ENCODE measurements at regions not wholly inside any gene's neighbourhood (a gene's known extent, or its start where the extent isn't known, plus 50 kb on each side); places are given as distances from the start of the nearest gene placed in this dataset.

GRCh38 chr5:158007336-158007735 lies 148.4 kb upstream of the CLINT1 start:
- Mint-ChIP-seq H3K9me3 (no peaks in the 10 kb centered on the region), H3K27me3 (peaks cover 8% of the 10 kb centered on the region), H3K27ac (no peak overlapping the region), H3K4me3 (no peak overlapping the region), H3K36me3 (ENCODE audit: low read depth) (no peaks in the 10 kb centered on the region), H3K4me1 (ENCODE audit: low read depth) (no peaks in the 10 kb centered on the region)

- Mint-ChIP-seq H3K27ac (no peak overlapping the region), H3K27me3 (peaks cover 18% of the 10 kb centered on the region), H3K4me3 (no peak overlapping the region), H3K9me3 (no peaks in the 10 kb centered on the region), H3K36me3 (ENCODE audit: low read depth) (no peaks in the 10 kb centered on the region), H3K4me1 (ENCODE audit: low read depth) (peaks cover 2% of the 10 kb centered on the region)
These were observed 140.8 kb upstream of the CLINT1 start for GRCh38 chr5:157999696-158000095.

- H3K27me3 Mint-ChIP-seq: peaks cover 24% of the 10 kb centered on the region
- H3K9me3 Mint-ChIP-seq: no peaks in the 10 kb centered on the region
These were observed 139.1 kb upstream of the CLINT1 start for GRCh38 chr5:157997991-157998504.

DNA sequence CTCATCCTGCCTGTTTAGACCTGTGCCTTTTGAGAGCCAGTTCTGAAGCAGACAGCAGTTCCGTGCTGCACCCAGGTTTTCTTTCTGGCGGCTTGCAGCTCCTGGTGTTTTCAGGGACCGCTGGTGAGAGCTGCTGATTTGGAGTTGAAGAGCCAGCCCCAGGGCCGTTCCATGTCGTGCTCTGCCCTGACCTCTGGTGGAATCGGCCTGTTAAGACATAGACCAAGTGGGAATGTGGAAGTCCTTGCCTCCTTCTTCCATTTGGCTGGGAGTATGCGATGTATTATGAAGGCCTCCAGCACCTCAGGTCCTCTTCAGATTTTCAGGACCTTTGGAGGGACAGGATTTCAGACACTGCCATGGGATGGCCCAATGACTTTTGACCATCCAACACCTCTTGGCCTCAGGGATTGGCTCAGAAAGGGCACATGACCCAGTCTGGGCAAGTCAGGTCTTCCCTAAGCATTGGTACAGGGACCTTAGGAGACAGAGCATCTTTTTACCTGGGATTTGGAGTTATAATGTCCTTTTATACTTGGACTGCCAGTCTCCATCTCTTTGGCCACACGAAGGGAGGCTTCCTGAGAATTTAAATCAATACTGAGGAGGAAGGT lies 136.1 kb upstream of the CLINT1 start:
- H3K36me3 Mint-ChIP-seq (ENCODE audit: low read depth): no peaks in the 10 kb centered on the region
- no peak overlapping the region for H3K27ac Mint-ChIP-seq

More at GRCh38 chr5:157997991-157998504, 139.1 kb upstream of the CLINT1 start:
- Mint-ChIP-seq H3K36me3 (ENCODE audit: low read depth) (no peaks in the 10 kb centered on the region), H3K27ac (no peak overlapping the region), H3K4me1 (ENCODE audit: low read depth) (peaks cover 10% of the 10 kb centered on the region), H3K4me3 (no peak overlapping the region)

DNA sequence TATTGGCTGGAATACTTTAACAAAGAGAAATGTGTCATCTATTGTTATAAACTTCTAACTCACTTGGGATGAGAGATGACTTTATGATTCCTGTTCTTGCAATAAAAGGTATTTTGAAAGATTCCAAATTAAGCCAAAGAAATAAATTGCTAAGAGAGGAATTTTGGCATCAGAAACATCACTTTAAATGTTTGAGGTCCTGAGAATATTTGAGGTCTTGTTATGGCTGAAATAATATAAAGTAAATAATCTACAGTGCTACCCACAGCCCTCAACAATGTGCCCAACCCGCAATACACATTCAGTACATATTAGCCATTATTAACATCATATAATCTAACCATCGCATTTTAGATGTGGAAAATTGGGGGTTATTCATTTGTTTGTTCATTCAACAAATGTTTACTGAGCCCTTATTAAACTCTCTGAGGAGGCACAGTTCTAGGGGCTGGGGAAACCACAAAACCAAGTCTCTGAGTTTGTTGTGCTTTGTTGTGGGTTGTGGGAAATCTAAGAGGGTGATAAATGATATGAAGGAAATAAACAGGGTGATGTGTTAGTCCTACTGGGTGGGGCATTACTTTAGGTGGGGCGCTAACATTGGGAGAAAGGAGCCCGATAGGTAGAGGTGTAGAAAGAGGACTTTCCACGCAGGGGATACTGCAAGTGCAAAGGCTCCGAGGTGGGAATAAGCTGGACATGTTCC lies 135.2 kb upstream of the CLINT1 start:
- no peak overlapping the region for H3K27ac Mint-ChIP-seq
- H3K36me3 Mint-ChIP-seq (ENCODE audit: low read depth): no peaks in the 10 kb centered on the region
- H3K4me1 Mint-ChIP-seq (ENCODE audit: low read depth): peaks cover 10% of the 10 kb centered on the region
- peaks cover 37% of the 10 kb centered on the region for H3K27me3 Mint-ChIP-seq
- H3K4me3 Mint-ChIP-seq: peak overlapping the region; percentile 28
- H3K9me3 Mint-ChIP-seq: no peaks in the 10 kb centered on the region

More for the DNA sequence above, 136.1 kb upstream of the CLINT1 start:
- Mint-ChIP-seq H3K9me3 (no peaks in the 10 kb centered on the region), H3K4me1 (ENCODE audit: low read depth) (peaks cover 10% of the 10 kb centered on the region), H3K27me3 (peaks cover 30% of the 10 kb centered on the region), H3K4me3 (no peak overlapping the region)

- peaks cover 41% of the 10 kb centered on the region for H3K27me3 Mint-ChIP-seq
- H3K4me1 Mint-ChIP-seq (ENCODE audit: low read depth): peaks cover 10% of the 10 kb centered on the region
- H3K4me3 Mint-ChIP-seq: no peak overlapping the region
- no peaks in the 10 kb centered on the region for H3K9me3 Mint-ChIP-seq
- no peaks in the 10 kb centered on the region for H3K36me3 Mint-ChIP-seq (ENCODE audit: low read depth)
- H3K27ac Mint-ChIP-seq: no peak overlapping the region
These were observed 134.3 kb upstream of the CLINT1 start for GRCh38 chr5:157993201-157993600.

DNA sequence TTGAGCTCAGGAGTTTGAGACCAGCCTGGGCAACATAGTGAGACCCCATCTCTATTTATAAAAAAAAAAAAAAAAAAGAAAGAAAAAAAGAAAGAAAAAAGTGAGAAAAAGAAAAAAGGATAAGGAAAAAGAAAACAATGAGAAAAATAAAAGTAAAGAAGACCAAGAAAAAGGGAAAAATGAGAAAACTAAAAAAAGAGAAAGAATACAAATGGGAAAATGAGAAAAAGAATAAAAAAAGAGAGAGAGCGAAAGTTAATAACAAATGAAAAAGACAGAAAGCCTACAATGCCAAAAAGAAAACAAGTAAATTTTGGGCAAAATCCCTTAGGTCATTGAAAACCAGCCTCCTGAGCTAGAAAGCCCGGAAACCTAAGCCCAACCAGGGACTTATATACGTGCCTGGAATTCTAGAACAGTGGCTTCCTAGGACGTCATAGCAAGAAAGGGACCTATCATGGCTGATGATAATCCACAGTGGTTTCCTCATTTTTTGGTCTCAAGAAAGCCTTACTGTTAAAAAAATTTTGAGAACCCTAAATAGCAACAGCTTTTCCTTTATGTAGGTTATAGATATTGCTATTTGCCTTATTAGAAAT lies 131.7 kb upstream of the CLINT1 start:
- H3K9me3 Mint-ChIP-seq: no peaks in the 10 kb centered on the region
- H3K27ac Mint-ChIP-seq: no peak overlapping the region
- H3K4me3 Mint-ChIP-seq: no peak overlapping the region
- H3K4me1 Mint-ChIP-seq (ENCODE audit: low read depth): peaks cover 10% of the 10 kb centered on the region
- no peaks in the 10 kb centered on the region for H3K36me3 Mint-ChIP-seq (ENCODE audit: low read depth)
- peaks cover 32% of the 10 kb centered on the region for H3K27me3 Mint-ChIP-seq

DNA sequence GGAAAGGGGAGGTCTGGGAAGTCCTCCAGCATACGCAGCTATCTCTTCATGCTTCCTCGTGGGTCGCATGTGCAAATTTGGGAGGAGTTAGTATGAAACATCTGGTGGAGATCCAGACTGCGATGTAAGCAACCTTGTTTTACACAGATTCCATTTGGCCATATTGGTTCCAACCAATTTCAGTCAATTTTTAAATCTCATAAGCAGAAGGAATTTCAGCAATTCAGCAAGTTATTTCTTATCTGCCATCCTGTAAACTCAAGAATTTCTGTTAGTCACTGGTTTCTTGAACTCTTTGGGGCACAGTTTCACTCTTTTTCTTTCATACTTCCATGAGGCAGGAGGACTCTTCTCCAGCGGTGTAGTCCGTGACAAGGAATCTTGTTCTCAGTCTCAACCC lies 130.4 kb upstream of the CLINT1 start:
- Mint-ChIP-seq H3K4me1 (ENCODE audit: low read depth) (peaks cover 4% of the 10 kb centered on the region), H3K27ac (no peak overlapping the region), H3K9me3 (no peaks in the 10 kb centered on the region), H3K27me3 (peaks cover 24% of the 10 kb centered on the region), H3K4me3 (no peak overlapping the region), H3K36me3 (ENCODE audit: low read depth) (no peaks in the 10 kb centered on the region)

DNA sequence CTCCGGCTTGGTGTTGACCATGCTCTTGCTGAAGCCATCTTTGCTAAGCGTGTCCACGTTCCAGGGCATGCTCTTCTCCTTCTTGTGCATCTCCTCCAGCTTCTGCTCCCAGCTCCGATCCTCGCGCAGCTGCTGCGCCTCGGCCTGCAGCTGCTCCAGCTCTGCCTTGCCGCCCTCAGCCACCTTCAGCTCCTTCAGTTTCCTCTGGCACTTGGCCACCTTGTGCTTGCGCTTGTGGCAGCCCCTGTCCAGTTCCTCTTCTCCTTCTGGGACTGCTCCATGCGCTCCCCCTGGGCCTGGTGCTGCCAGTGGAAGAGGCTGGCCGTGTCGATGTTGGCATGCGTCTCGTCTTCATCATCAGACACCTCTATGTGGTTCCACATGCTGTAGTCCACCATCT lies 128.3 kb upstream of the CLINT1 start:
- H3K27ac Mint-ChIP-seq: no peak overlapping the region
- H3K27me3 Mint-ChIP-seq: peaks cover 22% of the 10 kb centered on the region
- no peaks in the 10 kb centered on the region for H3K36me3 Mint-ChIP-seq (ENCODE audit: low read depth)
- no peak overlapping the region for H3K4me3 Mint-ChIP-seq
- H3K4me1 Mint-ChIP-seq (ENCODE audit: low read depth): no peaks in the 10 kb centered on the region
- peaks cover 4% of the 10 kb centered on the region for H3K9me3 Mint-ChIP-seq

GRCh38 chr5:157986431-157986990 lies 127.6 kb upstream of the CLINT1 start:
- Mint-ChIP-seq H3K27ac (no peak overlapping the region), H3K4me3 (no peak overlapping the region), H3K4me1 (ENCODE audit: low read depth) (no peaks in the 10 kb centered on the region), H3K27me3 (peaks cover 16% of the 10 kb centered on the region), H3K9me3 (peaks cover 4% of the 10 kb centered on the region), H3K36me3 (ENCODE audit: low read depth) (no peaks in the 10 kb centered on the region)

- H3K36me3 Mint-ChIP-seq (ENCODE audit: low read depth): no peaks in the 10 kb centered on the region
- H3K9me3 Mint-ChIP-seq: peaks cover 4% of the 10 kb centered on the region
- no peak overlapping the region for H3K27ac Mint-ChIP-seq
- no peak overlapping the region for H3K4me3 Mint-ChIP-seq
- H3K27me3 Mint-ChIP-seq: peaks cover 6% of the 10 kb centered on the region
- no peaks in the 10 kb centered on the region for H3K4me1 Mint-ChIP-seq (ENCODE audit: low read depth)
These were observed 125.7 kb upstream of the CLINT1 start for GRCh38 chr5:157984611-157985010.

DNA sequence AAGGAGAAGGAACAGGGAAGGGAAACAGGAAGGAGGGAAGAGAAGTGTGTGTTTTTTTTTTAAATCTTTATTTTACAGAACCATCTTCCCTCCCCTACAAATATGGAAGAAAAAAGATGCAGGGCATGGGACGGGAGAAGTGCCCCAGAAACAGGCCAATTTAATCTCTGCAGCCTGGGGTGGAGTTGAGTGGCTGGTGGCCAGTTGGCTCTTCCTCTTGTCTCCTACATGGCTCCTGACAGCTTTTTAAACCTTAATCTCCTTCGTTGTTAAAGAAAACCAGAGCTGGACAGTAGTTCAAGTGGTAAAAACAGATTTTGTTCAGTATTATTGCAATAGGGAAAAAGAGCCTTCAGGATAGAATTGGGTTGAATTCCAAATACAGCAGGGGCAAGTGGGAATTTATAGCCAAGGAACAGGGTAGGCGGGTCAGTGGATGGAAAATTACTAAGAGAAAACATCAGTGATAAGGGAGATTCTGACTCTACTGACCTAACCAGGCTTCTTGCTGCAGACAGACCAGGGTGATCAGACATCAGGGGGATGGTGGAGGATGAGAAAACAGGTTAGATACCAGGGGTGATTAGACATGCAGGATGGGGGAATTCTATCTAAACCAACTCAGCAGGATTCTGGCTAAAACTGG lies 125.1 kb upstream of the CLINT1 start:
- H3K27me3 Mint-ChIP-seq: peaks cover 2% of the 10 kb centered on the region
- no peaks in the 10 kb centered on the region for H3K36me3 Mint-ChIP-seq (ENCODE audit: low read depth)
- H3K27ac Mint-ChIP-seq: no peak overlapping the region
- no peak overlapping the region for H3K4me3 Mint-ChIP-seq
- H3K4me1 Mint-ChIP-seq (ENCODE audit: low read depth): no peaks in the 10 kb centered on the region
- H3K9me3 Mint-ChIP-seq: peaks cover 4% of the 10 kb centered on the region

DNA sequence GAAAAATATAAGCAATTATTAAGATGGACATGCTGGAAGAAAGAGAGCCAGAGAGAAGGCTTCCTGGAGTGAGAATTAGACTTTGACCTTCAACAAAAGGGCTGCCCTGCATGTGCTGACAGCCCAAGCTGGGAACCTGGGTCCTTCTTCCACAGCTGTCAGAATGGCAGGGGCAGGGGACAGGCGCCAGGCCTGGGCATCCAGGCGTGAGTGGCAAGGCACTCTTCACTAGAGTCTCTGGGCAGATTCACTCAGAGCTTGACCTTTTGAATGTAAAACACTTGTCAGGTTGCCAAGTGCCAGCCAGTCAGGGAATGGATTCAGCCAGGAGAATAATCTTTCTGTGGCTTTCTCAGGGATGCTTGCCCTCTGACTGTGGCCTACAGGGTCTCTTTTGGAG lies 119.1 kb upstream of the CLINT1 start:
- no peaks in the 10 kb centered on the region for H3K36me3 Mint-ChIP-seq (ENCODE audit: low read depth)
- H3K27me3 Mint-ChIP-seq: peaks cover 17% of the 10 kb centered on the region
- H3K27ac Mint-ChIP-seq: no peak overlapping the region
- H3K4me1 Mint-ChIP-seq (ENCODE audit: low read depth): no peaks in the 10 kb centered on the region
- H3K9me3 Mint-ChIP-seq: peaks cover under 1% of the 10 kb centered on the region
- H3K4me3 Mint-ChIP-seq: no peak overlapping the region

GRCh38 chr5:157976429-157976828 lies 117.5 kb upstream of the CLINT1 start:
- Mint-ChIP-seq H3K9me3 (no peaks in the 10 kb centered on the region), H3K4me1 (ENCODE audit: low read depth) (no peaks in the 10 kb centered on the region), H3K27ac (no peak overlapping the region), H3K4me3 (no peak overlapping the region), H3K36me3 (ENCODE audit: low read depth) (no peaks in the 10 kb centered on the region), H3K27me3 (peaks cover 17% of the 10 kb centered on the region)

DNA sequence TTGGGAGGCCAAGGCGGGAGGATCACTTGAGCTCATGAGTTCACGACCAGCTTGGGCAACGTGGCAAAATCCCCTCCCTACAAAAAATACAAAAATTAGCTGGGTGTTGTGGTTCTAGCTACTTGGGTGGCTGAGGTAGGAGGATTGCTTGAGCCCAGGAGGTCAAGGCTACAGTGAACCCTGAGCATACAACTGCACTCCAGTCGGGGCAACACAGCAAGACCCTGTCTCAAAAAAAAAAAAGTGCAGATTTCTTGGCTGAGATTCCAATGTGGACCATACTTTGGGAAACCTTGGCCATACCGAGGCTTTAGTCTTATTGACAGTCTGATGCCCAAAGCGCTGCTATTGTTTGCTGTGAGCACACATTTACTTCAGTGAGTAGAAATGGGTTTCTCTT lies 113.6 kb upstream of the CLINT1 start:
- H3K36me3 Mint-ChIP-seq (ENCODE audit: low read depth): no peaks in the 10 kb centered on the region
- H3K27me3 Mint-ChIP-seq: peaks cover 17% of the 10 kb centered on the region
- H3K9me3 Mint-ChIP-seq: no peaks in the 10 kb centered on the region
- H3K27ac Mint-ChIP-seq: no peak overlapping the region
- no peak overlapping the region for H3K4me3 Mint-ChIP-seq
- H3K4me1 Mint-ChIP-seq (ENCODE audit: low read depth): no peaks in the 10 kb centered on the region

Data from stimulated activated naive CD8-positive, alpha-beta T cell treated with anti-CD3 and anti-CD28 coated beads, Interleukin-15, Interleukin-2, amounts not matched to agents 100 ng/mL and 50 ng/mL, for 24 hours (primary cell).